Activated naive CD8-positive, alpha-beta T cell treated with anti-CD3 and anti-CD28 coated beads for 36 hours (primary cell): ENCODE measurements at regions not wholly inside any gene's neighbourhood (a gene's known extent, or its start where the extent isn't known, plus 50 kb on each side); places are given as distances from the start of the nearest gene placed in this dataset.

Experiments used
- DNase-seq: peaks from one replicate; pipeline ENCODE4 v3.0.0; 2021
- H3K27ac Mint-ChIP-seq: one replicate; pipeline ENCODE4 v1.8.0; 2022; ENCODE audit warnings: mild to moderate bottlenecking, moderate library complexity, mixed read lengths
- H3K27me3 Mint-ChIP-seq: one replicate; pipeline ENCODE4 v1.8.0; 2022; ENCODE audit warnings: mild to moderate bottlenecking, mixed read lengths
- H3K36me3 Mint-ChIP-seq: one replicate; pipeline ENCODE4 v1.8.0; 2021; ENCODE audit warnings: mild to moderate bottlenecking, mixed read lengths
- H3K4me1 Mint-ChIP-seq: one replicate; pipeline ENCODE4 v1.8.0; 2021; ENCODE audit warnings: mixed read lengths
- H3K4me3 Mint-ChIP-seq: one replicate; pipeline ENCODE4 v1.8.0; 2022; ENCODE audit warnings: mild to moderate bottlenecking, moderate library complexity, mixed read lengths
- H3K9me3 Mint-ChIP-seq: one replicate; pipeline ENCODE4 v1.8.0; 2022; ENCODE audit warnings: mixed read lengths

GRCh38 chr13:76804801-76805200 lies 81.4 kb downstream of the KCTD12 start:
- Mint-ChIP-seq H3K27me3 (no peaks in the 10 kb centered on the region), H3K4me3 (no peak overlapping the region)

GRCh38 chr13:76803831-76804230 lies 82.4 kb downstream of the KCTD12 start:
- no peaks in the 10 kb centered on the region for H3K4me1 Mint-ChIP-seq
- peaks cover 3% of the 10 kb centered on the region for H3K9me3 Mint-ChIP-seq
- H3K27ac Mint-ChIP-seq: no peak overlapping the region

More at GRCh38 chr13:76804801-76805200, 81.4 kb downstream of the KCTD12 start:
- H3K27ac Mint-ChIP-seq: no peak overlapping the region
- peaks cover 3% of the 10 kb centered on the region for H3K9me3 Mint-ChIP-seq
- DNase-seq: no peak
- no peaks in the 10 kb centered on the region for H3K4me1 Mint-ChIP-seq
- no peaks in the 10 kb centered on the region for H3K36me3 Mint-ChIP-seq

GRCh38 chr13:76800943-76801342 lies 85.3 kb downstream of the KCTD12 start:
- H3K9me3 Mint-ChIP-seq: no peaks in the 10 kb centered on the region
- no peaks in the 10 kb centered on the region for H3K36me3 Mint-ChIP-seq
- no peak overlapping the region for H3K4me3 Mint-ChIP-seq
- DNase-seq: no peak
- no peaks in the 10 kb centered on the region for H3K4me1 Mint-ChIP-seq
- no peak overlapping the region for H3K27ac Mint-ChIP-seq
- no peaks in the 10 kb centered on the region for H3K27me3 Mint-ChIP-seq

More at GRCh38 chr13:76803831-76804230, 82.4 kb downstream of the KCTD12 start:
- DNase-seq: no peak
- Mint-ChIP-seq H3K27me3 (no peaks in the 10 kb centered on the region), H3K4me3 (no peak overlapping the region), H3K36me3 (no peaks in the 10 kb centered on the region)

GRCh38 chr13:76799696-76800095 lies 86.5 kb downstream of the KCTD12 start:
- H3K27ac Mint-ChIP-seq: no peak overlapping the region
- no peaks in the 10 kb centered on the region for H3K4me1 Mint-ChIP-seq
- H3K9me3 Mint-ChIP-seq: no peaks in the 10 kb centered on the region
- no peaks in the 10 kb centered on the region for H3K36me3 Mint-ChIP-seq
- no peak for DNase-seq
- H3K27me3 Mint-ChIP-seq: no peaks in the 10 kb centered on the region
- no peak overlapping the region for H3K4me3 Mint-ChIP-seq

- Mint-ChIP-seq H3K27ac (no peak overlapping the region), H3K27me3 (no peaks in the 10 kb centered on the region), H3K36me3 (no peaks in the 10 kb centered on the region), H3K9me3 (no peaks in the 10 kb centered on the region), H3K4me1 (no peaks in the 10 kb centered on the region), H3K4me3 (no peak overlapping the region)
- DNase-seq: no peak
These were observed 88.2 kb downstream of the KCTD12 start for GRCh38 chr13:76798037-76798436.

- H3K4me3 Mint-ChIP-seq: no peak overlapping the region
- no peak for DNase-seq
- no peaks in the 10 kb centered on the region for H3K4me1 Mint-ChIP-seq
- H3K27me3 Mint-ChIP-seq: no peaks in the 10 kb centered on the region
- H3K9me3 Mint-ChIP-seq: no peaks in the 10 kb centered on the region
- no peak overlapping the region for H3K27ac Mint-ChIP-seq
- H3K36me3 Mint-ChIP-seq: no peaks in the 10 kb centered on the region
These were observed 88.8 kb downstream of the KCTD12 start for GRCh38 chr13:76797361-76797760.

GRCh38 chr13:76796851-76797250 lies 89.4 kb downstream of the KCTD12 start:
- Mint-ChIP-seq H3K36me3 (no peaks in the 10 kb centered on the region), H3K9me3 (no peaks in the 10 kb centered on the region), H3K4me3 (no peak overlapping the region), H3K27ac (no peak overlapping the region), H3K4me1 (no peaks in the 10 kb centered on the region), H3K27me3 (no peaks in the 10 kb centered on the region)
- no peak for DNase-seq

GRCh38 chr13:76795701-76796695 lies 90.2 kb downstream of the KCTD12 start:
- no peaks in the 10 kb centered on the region for H3K9me3 Mint-ChIP-seq
- H3K4me3 Mint-ChIP-seq: no peak overlapping the region
- H3K36me3 Mint-ChIP-seq: no peaks in the 10 kb centered on the region
- H3K27ac Mint-ChIP-seq: no peak overlapping the region
- H3K27me3 Mint-ChIP-seq: no peaks in the 10 kb centered on the region
- no peak for DNase-seq
- H3K4me1 Mint-ChIP-seq: no peaks in the 10 kb centered on the region

GRCh38 chr13:76792731-76793347 lies 93.4 kb downstream of the KCTD12 start:
- H3K27ac Mint-ChIP-seq: no peak overlapping the region

GRCh38 chr13:76790980-76791819 lies 95.0 kb downstream of the KCTD12 start:
- no peaks in the 10 kb centered on the region for H3K9me3 Mint-ChIP-seq
- no peak for DNase-seq
- H3K36me3 Mint-ChIP-seq: no peaks in the 10 kb centered on the region
- no peak overlapping the region for H3K4me3 Mint-ChIP-seq
- no peaks in the 10 kb centered on the region for H3K4me1 Mint-ChIP-seq
- H3K27me3 Mint-ChIP-seq: no peaks in the 10 kb centered on the region
- no peak overlapping the region for H3K27ac Mint-ChIP-seq

More at GRCh38 chr13:76792731-76793347, 93.4 kb downstream of the KCTD12 start:
- no peak for DNase-seq
- H3K9me3 Mint-ChIP-seq: no peaks in the 10 kb centered on the region
- H3K27me3 Mint-ChIP-seq: no peaks in the 10 kb centered on the region
- H3K4me1 Mint-ChIP-seq: no peaks in the 10 kb centered on the region
- no peak overlapping the region for H3K4me3 Mint-ChIP-seq
- H3K36me3 Mint-ChIP-seq: no peaks in the 10 kb centered on the region

GRCh38 chr13:76790526-76790925 lies 95.7 kb downstream of the KCTD12 start:
- H3K9me3 Mint-ChIP-seq: no peaks in the 10 kb centered on the region
- no peak for DNase-seq
- H3K27me3 Mint-ChIP-seq: no peaks in the 10 kb centered on the region
- H3K4me1 Mint-ChIP-seq: no peaks in the 10 kb centered on the region
- no peak overlapping the region for H3K4me3 Mint-ChIP-seq
- no peak overlapping the region for H3K27ac Mint-ChIP-seq
- no peaks in the 10 kb centered on the region for H3K36me3 Mint-ChIP-seq

GRCh38 chr13:76783798-76784197 lies 102.4 kb downstream of the KCTD12 start:
- H3K4me3 Mint-ChIP-seq: no peak overlapping the region
- H3K4me1 Mint-ChIP-seq: no peaks in the 10 kb centered on the region

GRCh38 chr13:76778853-76779252 lies 107.4 kb downstream of the KCTD12 start:
- DNase-seq: no peak
- no peaks in the 10 kb centered on the region for H3K27me3 Mint-ChIP-seq
- no peaks in the 10 kb centered on the region for H3K9me3 Mint-ChIP-seq
- no peaks in the 10 kb centered on the region for H3K36me3 Mint-ChIP-seq
- H3K4me1 Mint-ChIP-seq: peaks cover 3% of the 10 kb centered on the region
- H3K4me3 Mint-ChIP-seq: no peak overlapping the region
- no peak overlapping the region for H3K27ac Mint-ChIP-seq

More at GRCh38 chr13:76783798-76784197, 102.4 kb downstream of the KCTD12 start:
- Mint-ChIP-seq H3K27me3 (no peaks in the 10 kb centered on the region), H3K9me3 (no peaks in the 10 kb centered on the region), H3K36me3 (no peaks in the 10 kb centered on the region), H3K27ac (no peak overlapping the region)
- DNase-seq: no peak

GRCh38 chr13:76777096-76777495 lies 109.1 kb downstream of the KCTD12 start:
- DNase-seq: no peak
- H3K27me3 Mint-ChIP-seq: no peaks in the 10 kb centered on the region

More at GRCh38 chr13:76777096-76777495, 109.1 kb downstream of the KCTD12 start:
- H3K27ac Mint-ChIP-seq: no peak overlapping the region
- H3K36me3 Mint-ChIP-seq: no peaks in the 10 kb centered on the region
- H3K4me1 Mint-ChIP-seq: peaks cover 3% of the 10 kb centered on the region
- H3K9me3 Mint-ChIP-seq: no peaks in the 10 kb centered on the region
- no peak overlapping the region for H3K4me3 Mint-ChIP-seq
